Fibroblast of the aortic adventitia (primary cell): ENCODE measurements at regions not wholly inside any gene's neighbourhood (a gene's known extent, or its start where the extent isn't known, plus 50 kb on each side); places are given as distances from the start of the nearest gene placed in this dataset.

ENCODE experiments used
- DNase-seq: peaks from one replicate; pipeline ENCODE4 v3.0.0-alpha.2; 2010; ENCODE audit warnings: low read depth
- H3K4me3 ChIP-seq: 2 replicates; pipeline ENCODE4 v1.5.1; 2011; ENCODE audit warnings: low read depth, mild to moderate bottlenecking, control low read depth, low read length, moderate library complexity
- TF ChIP-seq, protein P1 (sequence below): IDR thresholded peaks from 2 replicates; pipeline ENCODE4 v1.5.1; 2011; ENCODE audit warnings: mild to moderate bottlenecking, low read length, control low read depth, inconsistent platforms; ENCODE audit not compliant: insufficient read depth

GRCh38 chr1:14328685-14329084 is 269.8 kb upstream of the KAZN start:
- peak; percentile 22 for DNase-seq
- TF ChIP-seq, protein P1, sequence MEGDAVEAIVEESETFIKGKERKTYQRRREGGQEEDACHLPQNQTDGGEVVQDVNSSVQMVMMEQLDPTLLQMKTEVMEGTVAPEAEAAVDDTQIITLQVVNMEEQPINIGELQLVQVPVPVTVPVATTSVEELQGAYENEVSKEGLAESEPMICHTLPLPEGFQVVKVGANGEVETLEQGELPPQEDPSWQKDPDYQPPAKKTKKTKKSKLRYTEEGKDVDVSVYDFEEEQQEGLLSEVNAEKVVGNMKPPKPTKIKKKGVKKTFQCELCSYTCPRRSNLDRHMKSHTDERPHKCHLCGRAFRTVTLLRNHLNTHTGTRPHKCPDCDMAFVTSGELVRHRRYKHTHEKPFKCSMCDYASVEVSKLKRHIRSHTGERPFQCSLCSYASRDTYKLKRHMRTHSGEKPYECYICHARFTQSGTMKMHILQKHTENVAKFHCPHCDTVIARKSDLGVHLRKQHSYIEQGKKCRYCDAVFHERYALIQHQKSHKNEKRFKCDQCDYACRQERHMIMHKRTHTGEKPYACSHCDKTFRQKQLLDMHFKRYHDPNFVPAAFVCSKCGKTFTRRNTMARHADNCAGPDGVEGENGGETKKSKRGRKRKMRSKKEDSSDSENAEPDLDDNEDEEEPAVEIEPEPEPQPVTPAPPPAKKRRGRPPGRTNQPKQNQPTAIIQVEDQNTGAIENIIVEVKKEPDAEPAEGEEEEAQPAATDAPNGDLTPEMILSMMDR, result no peak
- no peak overlapping the region for H3K4me3 ChIP-seq

DNA sequence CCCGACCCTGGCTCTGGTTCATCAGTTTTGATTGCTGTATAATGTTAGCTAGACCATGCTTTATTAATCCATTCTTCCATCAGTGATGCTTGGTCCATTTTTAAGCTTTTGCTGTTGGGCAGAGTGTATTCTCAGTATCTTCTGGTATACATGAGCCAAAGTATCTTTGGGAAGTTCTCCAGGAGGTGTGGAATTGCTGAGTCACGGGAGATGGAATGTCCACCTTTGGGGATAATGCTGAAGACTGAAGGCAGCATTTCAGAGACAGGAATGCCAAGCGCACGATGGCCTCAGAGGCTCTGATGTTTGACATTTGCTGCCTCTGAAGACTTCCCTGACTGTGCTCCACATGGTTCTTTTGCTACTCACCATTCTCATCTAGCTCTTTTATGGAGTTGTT is 266.3 kb upstream of the KAZN start:
- no peak overlapping the region for H3K4me3 ChIP-seq
- DNase-seq, result peak; percentile 54
- TF ChIP-seq, protein P1, result no peak

GRCh38 chr1:14334336-14335176 is 263.9 kb upstream of the KAZN start:
- TF ChIP-seq, protein P1, result no peak
- peak; percentile 10 for DNase-seq
- no peak overlapping the region for H3K4me3 ChIP-seq

DNA sequence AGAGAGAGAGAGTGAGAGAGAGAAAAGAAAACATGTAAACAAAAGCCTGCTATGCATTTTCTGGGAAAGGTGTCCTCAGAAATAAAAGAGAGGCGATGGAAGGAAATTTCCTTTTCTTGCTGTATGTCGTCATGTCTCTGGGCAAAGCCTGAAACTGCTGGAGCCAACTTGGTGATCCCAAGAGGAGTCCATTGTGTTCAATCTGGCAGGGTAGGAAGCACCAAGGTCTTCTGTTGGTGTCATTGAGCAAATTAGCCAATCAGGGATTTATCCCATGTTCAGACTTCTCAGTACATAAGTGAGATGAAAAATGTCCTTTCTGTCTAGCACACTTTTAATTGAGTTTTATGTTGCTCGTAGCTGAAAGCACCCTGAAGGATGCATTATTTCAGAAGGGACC is 260.0 kb upstream of the KAZN start:
- DNase-seq, result no peak
- H3K4me3 ChIP-seq, result no peak overlapping the region
- TF ChIP-seq, protein P1, result no peak

GRCh38 chr1:14339288-14339687 is 259.2 kb upstream of the KAZN start:
- peak; percentile 41 for DNase-seq
- TF ChIP-seq, protein P1, result no peak

GRCh38 chr1:14340002-14340785 is 258.3 kb upstream of the KAZN start:
- TF ChIP-seq, protein P1, result no peak
- H3K4me3 ChIP-seq, result no peak overlapping the region
- peak; percentile 96 for DNase-seq

More at GRCh38 chr1:14339288-14339687, 259.2 kb upstream of the KAZN start:
- no peak overlapping the region for H3K4me3 ChIP-seq
